Cardiac muscle cell (in vitro differentiated cells and primary cell): ENCODE measurements at regions not wholly inside any gene's neighbourhood (a gene's known extent, or its start where the extent isn't known, plus 50 kb on each side); places are given as distances from the start of the nearest gene placed in this dataset.

Source experiments
- DNase-seq, 2 donors: peaks; one replicate each; pipeline versions ENCODE4 v3.0.0 to v3.0.0-alpha.2; 2010 to 2017; ENCODE audit warnings: low read depth in 1 of 2, low spot score in 1 of 2
- H3K27ac ChIP-seq: fragments of 200-600 bp; sonication (generic); 2 replicates; pipeline ENCODE4 v1.5.1; 2016
- H3K27me3 ChIP-seq: fragments of 200-600 bp; sonication (generic); 2 replicates; pipeline ENCODE4 v1.6.0; 2016; ENCODE audit warnings: control low read depth
- H3K36me3 ChIP-seq: fragments of 200-600 bp; sonication (generic); 2 replicates; pipeline ENCODE4 v1.5.1; 2016; ENCODE audit warnings: control low read depth
- H3K4me1 ChIP-seq: fragments of 200-600 bp; sonication (generic); 2 replicates; pipeline ENCODE4 v1.8.1; 2017; ENCODE audit warnings: low read depth, mild to moderate bottlenecking, mixed run types
- H3K4me3 ChIP-seq: fragments of 200-600 bp; sonication (generic); 2 replicates; pipeline ENCODE4 v1.5.1; 2016; ENCODE audit warnings: mild to moderate bottlenecking
- H3K9me3 ChIP-seq: fragments of 200-600 bp; sonication (generic); 2 replicates; pipeline ENCODE4 v1.5.1; 2017; ENCODE audit warnings: low read depth, mild to moderate bottlenecking, control low read depth
- TF ChIP-seq, protein P1 (sequence below): IDR thresholded peaks from 2 replicates; pipeline ENCODE4 v1.5.1; 2012; ENCODE audit warnings: low read depth, mild to moderate bottlenecking, low read length

GRCh38 chr15:62578546-62578945 is 413.5 kb upstream of the C2CD4B start:
- no peaks in the 10 kb centered on the region for H3K27me3 ChIP-seq
- no peak overlapping the region for H3K4me3 ChIP-seq
- H3K27ac ChIP-seq: no peak overlapping the region
- no peaks in the 10 kb centered on the region for H3K4me1 ChIP-seq
- H3K9me3 ChIP-seq: no peaks in the 10 kb centered on the region
- TF ChIP-seq, protein P1, sequence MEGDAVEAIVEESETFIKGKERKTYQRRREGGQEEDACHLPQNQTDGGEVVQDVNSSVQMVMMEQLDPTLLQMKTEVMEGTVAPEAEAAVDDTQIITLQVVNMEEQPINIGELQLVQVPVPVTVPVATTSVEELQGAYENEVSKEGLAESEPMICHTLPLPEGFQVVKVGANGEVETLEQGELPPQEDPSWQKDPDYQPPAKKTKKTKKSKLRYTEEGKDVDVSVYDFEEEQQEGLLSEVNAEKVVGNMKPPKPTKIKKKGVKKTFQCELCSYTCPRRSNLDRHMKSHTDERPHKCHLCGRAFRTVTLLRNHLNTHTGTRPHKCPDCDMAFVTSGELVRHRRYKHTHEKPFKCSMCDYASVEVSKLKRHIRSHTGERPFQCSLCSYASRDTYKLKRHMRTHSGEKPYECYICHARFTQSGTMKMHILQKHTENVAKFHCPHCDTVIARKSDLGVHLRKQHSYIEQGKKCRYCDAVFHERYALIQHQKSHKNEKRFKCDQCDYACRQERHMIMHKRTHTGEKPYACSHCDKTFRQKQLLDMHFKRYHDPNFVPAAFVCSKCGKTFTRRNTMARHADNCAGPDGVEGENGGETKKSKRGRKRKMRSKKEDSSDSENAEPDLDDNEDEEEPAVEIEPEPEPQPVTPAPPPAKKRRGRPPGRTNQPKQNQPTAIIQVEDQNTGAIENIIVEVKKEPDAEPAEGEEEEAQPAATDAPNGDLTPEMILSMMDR: no peak
- H3K36me3 ChIP-seq: no peaks in the 10 kb centered on the region
- DNase-seq: no peak

DNA sequence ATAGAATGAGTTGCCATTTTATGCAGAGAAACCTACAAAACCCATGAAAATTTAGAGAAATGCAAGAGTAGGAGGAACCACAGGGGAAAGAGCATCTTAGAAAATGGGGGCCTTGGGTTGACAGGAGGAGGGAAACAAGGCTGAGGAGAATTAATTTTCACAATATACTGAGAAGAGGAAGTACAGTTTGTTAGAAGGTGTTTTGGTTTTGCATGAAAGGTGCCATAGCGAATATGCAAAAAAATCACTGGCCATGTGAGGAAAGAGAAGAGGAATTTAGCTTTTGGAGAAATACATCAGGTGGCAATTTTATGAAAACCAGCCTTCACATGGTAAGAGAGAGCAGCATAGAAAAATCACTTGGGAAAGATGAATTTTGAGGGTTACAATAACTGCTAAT is 413.9 kb upstream of the C2CD4B start:
- DNase-seq: no peak
- Histone ChIP-seq H3K27me3 (no peaks in the 10 kb centered on the region), H3K9me3 (no peaks in the 10 kb centered on the region), H3K4me1 (no peaks in the 10 kb centered on the region), H3K36me3 (no peaks in the 10 kb centered on the region), H3K4me3 (no peak overlapping the region), H3K27ac (no peak overlapping the region)
- TF ChIP-seq, protein P1: no peak

GRCh38 chr15:62579842-62580241 is 414.8 kb upstream of the C2CD4B start:
- H3K36me3 ChIP-seq: no peaks in the 10 kb centered on the region
- DNase-seq: no peak
- H3K9me3 ChIP-seq: no peaks in the 10 kb centered on the region
- no peaks in the 10 kb centered on the region for H3K27me3 ChIP-seq
- no peaks in the 10 kb centered on the region for H3K4me1 ChIP-seq
- H3K4me3 ChIP-seq: no peak overlapping the region
- H3K27ac ChIP-seq: no peak overlapping the region
- TF ChIP-seq, protein P1: no peak

GRCh38 chr15:62582580-62582979 is 417.5 kb upstream of the C2CD4B start:
- DNase-seq: no peak
- H3K4me1 ChIP-seq: no peaks in the 10 kb centered on the region
- TF ChIP-seq, protein P1: no peak
- H3K9me3 ChIP-seq: no peaks in the 10 kb centered on the region
- H3K27ac ChIP-seq: no peak overlapping the region
- no peaks in the 10 kb centered on the region for H3K27me3 ChIP-seq
- H3K36me3 ChIP-seq: no peaks in the 10 kb centered on the region
- no peak overlapping the region for H3K4me3 ChIP-seq

- TF ChIP-seq, protein P1: no peak
- no peak overlapping the region for H3K27ac ChIP-seq
- no peaks in the 10 kb centered on the region for H3K9me3 ChIP-seq
- no peaks in the 10 kb centered on the region for H3K27me3 ChIP-seq
- H3K36me3 ChIP-seq: no peaks in the 10 kb centered on the region
- no peaks in the 10 kb centered on the region for H3K4me1 ChIP-seq
- DNase-seq: no peak
- H3K4me3 ChIP-seq: no peak overlapping the region
These were observed 419.5 kb upstream of the C2CD4B start for GRCh38 chr15:62584301-62585235.
